HG03139 (cell line): ENCODE measurements at regions not wholly inside any gene's neighbourhood (a gene's known extent, or its start where the extent isn't known, plus 50 kb on each side); places are given as distances from the start of the nearest gene placed in this dataset.
"Not testable (repeated sequence)": the region's sequence is repeated elsewhere in the genome, so short reads cannot be mapped to it uniquely, and the experiment has no call there.

Source experiments
- ATAC-seq: cut with Tn5 transposase; IDR thresholded peaks from one replicate; pipeline ENCODE4 v1.9.1; 2021; ENCODE audit not compliant: unreplicated experiment

DNA sequence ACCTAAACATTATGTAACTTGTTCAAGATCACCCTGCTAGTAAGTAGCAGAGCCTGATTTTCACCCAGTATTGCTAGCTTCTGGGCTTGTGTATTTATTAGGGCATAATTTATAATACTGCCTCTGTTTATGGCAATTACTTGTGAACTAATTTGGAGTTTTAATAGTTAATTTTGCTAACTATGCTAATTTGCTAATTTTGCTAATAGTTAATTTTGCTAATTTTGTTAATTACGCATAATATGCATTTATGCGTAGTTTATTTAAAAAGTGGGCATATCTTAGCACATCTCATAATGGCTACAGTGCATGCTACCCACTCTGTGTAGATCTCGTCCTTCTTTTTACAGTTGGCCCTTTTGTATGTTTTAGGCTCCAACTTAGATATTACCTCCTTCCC, 898.1 kb upstream of the EPHA5 start:
- ATAC-seq = no peak

- ATAC-seq = no peak
These were observed 897.7 kb upstream of the EPHA5 start for GRCh38 chr4:66568001-66568400.

DNA sequence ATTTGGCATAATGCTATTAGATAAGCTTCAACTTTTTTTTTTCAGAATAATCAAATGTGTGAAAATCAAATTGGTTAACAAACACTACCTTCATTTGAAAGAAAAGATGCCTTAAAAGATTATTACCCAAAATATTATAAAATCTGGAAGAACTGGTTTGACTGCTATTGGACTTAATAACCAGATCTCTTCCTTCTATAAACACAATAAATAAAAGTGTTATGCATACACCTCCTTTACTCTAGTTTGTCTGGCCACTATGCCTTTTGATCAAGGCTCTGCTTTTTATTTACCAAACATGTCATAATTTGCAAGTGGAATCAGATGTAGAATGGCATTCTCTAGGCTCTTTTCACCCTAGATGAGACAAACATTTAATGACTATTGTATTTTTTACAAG, 897.3 kb upstream of the EPHA5 start:
- ATAC-seq = no peak

DNA sequence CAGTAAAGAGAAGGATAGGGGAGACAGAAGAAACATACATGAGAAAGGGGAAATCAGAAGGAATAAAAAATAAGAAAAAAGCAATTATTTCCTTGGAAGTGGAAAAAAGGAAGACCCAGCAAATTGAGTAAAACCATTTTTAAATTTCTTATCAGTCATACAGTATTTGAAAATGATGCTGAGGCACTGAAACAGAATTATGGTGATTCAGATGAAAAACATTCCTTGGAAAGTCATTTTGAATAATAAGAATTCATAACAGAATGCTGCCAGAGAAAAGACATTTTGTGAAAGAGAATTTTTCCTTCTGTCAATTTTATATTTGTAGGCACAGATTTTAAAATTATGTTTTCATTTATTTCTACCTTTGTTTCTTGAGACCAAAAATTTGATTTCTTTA, 895.5 kb upstream of the EPHA5 start:
- ATAC-seq = no peak

GRCh38 chr4:66564901-66565651, 894.8 kb upstream of the EPHA5 start:
- no peak for ATAC-seq

DNA sequence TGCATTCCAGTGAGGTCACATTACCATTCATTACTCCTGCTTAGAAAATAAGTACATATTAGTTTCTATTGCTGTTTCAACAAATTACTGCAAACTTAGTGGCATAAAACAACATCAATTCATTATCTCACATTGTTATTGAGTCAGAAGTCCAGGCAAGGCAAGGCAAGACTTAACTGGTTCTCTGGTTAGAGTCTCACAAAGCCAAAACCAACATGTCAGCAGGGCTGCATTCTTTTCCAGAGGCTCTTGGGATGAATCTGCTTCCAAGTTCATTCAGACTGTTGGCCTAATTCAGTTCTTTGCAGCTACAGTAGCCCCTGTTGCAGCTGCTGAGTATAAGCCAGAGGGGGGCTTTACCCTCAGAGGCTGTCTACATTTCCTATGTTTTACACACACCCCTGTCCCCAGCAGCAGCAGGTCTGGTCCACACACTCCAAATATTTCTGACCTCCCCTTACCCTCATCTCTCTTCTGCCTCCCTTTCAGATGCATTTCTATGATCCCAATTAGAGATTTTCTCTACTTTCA, 892.1 kb upstream of the EPHA5 start:
- no peak for ATAC-seq

DNA sequence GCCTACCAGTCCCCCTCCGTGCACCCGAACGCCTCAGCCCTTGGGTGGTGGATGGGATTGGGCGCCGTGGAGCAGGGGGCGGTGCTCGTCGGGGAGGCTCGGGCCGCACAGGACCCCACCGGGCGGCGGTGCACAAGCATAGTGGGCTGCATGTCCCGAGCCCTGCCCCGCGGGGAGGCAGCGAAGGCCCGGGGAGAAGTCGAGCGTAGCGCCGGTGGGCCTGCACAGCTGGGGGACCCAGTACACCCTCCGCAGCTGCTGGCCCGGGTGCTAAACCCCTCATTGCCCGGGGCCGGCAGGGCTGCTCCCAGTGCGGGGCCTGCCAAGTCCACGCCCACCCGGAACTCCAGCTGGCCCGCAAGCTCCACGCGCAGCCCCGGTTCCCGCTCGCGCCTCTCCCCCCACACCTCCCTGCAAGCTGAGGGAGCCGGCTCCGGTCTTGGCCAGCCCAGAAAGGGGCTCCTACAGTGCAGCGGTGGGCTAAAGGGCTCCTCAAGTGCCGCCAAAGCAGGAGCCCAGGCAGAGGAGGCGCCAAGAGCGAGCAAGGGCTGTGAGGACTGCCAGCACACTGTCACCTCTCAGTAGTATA, 891.3 kb upstream of the EPHA5 start:
- not testable (repeated sequence) for ATAC-seq

DNA sequence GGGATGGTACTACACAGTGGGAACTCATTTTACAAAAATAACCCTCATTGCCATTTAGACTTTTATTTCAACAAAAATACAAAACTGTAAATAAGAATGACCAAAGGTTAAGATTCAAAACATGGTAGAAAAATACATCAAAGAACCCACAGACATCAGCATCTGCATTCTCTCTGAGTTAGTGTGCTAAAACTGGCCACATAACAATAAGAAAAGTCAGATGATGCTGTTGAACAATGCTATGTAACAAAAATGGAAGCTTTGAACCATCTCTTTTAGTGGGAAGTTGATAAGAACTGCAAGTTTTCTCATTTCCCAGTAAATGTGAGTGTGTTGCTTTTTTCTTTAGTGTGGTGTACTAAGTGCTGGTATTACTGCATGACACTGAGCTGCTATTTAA, 888.4 kb upstream of the EPHA5 start:
- ATAC-seq = no peak

- no peak for ATAC-seq
These were observed 886.5 kb upstream of the EPHA5 start for GRCh38 chr4:66556651-66557278.

DNA sequence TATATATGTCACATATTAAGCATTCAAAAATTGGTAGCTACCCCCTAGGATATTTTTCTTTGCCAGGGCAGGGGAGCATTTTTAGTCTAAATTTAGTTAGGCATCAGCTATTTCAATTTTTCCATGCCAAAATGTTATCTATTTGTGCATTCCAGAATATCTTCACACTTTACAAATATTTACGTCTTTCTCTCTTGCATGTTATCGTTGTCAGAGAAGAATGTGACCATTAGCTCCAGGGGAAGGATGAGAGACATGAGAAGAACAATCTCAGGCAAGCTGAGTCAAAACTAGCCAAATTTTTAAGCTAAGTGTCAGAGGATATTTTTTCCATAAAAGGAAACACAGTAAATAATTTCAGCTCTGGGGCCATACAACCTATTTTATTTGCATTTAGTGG, 885.0 kb upstream of the EPHA5 start:
- ATAC-seq = no peak

DNA sequence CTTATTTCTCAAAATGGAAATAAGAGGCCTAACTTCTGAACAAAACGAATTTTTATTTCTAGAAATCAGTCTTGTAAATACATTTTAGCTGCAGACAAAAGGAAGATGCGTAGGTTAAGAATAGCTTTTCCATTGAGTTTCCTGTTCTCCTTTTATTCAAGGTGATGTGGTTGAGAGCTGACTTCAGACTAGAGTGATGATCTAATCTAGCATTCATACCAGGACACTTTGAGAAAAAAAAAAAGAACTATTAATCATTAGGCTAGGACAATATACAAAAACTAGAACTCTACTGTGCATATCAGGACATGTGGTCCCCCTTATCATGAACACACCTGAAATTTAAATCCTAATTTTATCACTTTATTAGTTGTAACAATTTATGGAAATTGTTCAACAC, 884.5 kb upstream of the EPHA5 start:
- no peak for ATAC-seq

GRCh38 chr4:66545301-66545700, 875.0 kb upstream of the EPHA5 start:
- not testable (repeated sequence) for ATAC-seq

GRCh38 chr4:66544281-66544680, 874.0 kb upstream of the EPHA5 start:
- ATAC-seq = no peak

DNA sequence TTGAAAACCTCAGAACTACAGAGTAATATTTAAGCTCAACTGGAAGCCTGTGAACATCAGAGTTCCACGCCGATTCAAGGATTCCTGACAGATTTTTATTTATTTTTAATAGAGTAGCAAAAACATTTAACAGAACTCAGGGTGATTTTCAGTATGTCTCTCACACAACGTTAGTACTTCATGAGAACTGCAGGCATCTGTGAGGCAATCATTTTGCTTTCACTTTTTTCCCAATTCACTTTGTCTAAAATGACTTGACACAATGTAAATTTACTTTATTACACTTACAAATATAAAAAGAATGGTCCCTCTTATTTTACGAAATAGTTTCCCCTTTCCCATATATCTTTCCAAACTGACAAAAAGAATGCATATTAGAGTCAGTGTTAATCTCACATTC, 869.5 kb upstream of the EPHA5 start:
- no peak for ATAC-seq

DNA sequence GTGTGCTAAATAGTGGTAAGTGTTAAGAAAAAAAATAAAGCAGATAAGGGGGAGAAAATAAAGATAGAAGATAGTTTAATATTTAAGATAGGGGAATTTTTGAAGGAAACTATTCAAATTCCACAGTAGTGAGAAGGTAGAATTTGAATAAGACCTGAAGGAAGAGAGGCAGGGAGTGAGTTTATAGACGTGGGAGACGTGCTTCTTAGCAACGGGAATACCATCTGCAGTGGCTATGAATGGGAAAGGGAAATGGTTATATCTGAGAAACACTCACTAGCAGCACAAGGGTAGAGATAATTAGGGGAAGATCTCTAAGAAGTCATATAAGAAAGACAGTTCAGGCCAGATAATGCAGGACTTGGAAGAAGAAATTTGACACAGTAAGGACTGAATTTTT, 854.5 kb upstream of the EPHA5 start:
- no peak for ATAC-seq

GRCh38 chr4:66522244-66522643, 852.0 kb upstream of the EPHA5 start:
- ATAC-seq = no peak

GRCh38 chr4:66516940-66517339, 846.7 kb upstream of the EPHA5 start:
- ATAC-seq = no peak

GRCh38 chr4:66506985-66507384, 836.7 kb upstream of the EPHA5 start:
- no peak for ATAC-seq

- no peak for ATAC-seq
These were observed 831.7 kb upstream of the EPHA5 start for GRCh38 chr4:66501997-66502396.

- ATAC-seq = no peak
These were observed 820.4 kb upstream of the EPHA5 start for GRCh38 chr4:66490729-66491128.

DNA sequence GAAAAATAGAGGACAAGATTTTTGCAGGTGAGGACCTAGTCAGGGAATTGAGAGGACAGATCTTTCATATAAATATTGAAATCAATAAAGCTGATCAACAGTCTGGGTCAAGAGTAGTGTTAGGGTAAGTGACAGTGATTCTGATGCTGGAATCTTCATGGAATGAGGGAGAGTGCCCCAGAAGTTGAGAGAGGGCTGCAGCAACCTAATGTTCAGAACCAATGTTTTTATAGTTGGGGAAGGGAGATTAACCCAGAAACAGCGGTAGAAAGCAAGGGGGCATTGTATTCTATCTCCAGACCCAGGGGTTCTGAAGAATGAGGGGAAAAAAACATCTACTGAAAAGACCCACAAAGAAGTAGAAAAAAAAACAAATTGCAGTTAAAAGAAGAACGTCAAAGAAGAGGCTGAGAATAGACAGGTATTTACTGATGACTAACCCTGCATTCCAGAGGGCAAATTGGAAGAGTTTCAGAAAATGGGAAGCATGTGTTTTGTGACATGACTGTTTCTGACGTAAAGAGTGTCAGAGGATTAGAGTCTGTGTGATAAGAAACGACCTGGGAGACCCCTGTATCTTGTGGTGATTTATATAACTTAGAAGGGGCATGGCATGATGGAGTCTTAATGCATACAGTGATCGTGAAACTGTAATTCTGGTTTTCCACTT, 819.6 kb upstream of the EPHA5 start:
- ATAC-seq = no peak

- ATAC-seq = no peak
These were observed 819.1 kb upstream of the EPHA5 start for GRCh38 chr4:66489370-66489769.
